ENCODE measurements at regions not wholly inside any gene's neighbourhood (a gene's known extent, or its start where the extent isn't known, plus 50 kb on each side); places are given as distances from the start of the nearest gene placed in this dataset.

DNA sequence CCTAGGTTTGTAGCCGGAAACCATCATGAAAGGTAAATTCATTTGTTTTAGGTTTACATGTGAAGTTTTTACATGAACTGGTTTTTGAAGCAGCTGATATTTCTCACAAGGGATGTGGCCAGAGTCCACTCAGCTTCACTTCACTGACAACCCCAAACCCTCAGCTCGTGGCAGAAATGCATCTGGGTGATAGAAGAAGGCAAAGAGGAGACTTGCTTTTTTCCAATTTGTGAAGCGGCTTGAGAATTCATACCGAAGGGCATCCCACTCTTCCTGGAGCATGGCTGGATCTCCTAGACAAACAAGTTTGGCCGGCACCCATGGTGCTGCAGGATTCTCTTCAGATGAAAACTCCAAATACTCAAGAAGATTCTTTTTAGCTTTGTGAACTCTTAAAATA, 392.8 kb upstream of the CNR1 start:
- no peak for DNase-seq (ENCODE audit: low read depth)

DNA sequence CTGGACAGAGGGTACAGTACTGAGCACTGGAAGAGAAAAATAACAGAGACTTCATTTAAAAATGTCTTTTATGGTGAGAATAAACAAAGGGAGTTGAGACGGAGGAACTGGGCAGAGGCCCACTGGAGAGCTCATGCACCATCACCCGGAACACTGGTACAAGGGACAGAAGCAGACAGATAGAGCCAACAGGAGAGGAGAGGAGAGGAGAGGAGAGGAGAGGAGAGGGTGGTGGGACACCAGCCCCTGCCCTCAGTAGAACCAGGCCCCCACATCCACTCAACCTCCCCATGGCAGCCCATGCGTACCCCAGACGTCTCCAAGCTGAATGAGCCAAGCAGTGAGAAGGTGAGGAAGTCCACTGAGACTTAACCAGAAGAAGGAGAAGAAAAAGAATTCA, 390.5 kb upstream of the CNR1 start:
- no peak for DNase-seq (ENCODE audit: low read depth)

DNA sequence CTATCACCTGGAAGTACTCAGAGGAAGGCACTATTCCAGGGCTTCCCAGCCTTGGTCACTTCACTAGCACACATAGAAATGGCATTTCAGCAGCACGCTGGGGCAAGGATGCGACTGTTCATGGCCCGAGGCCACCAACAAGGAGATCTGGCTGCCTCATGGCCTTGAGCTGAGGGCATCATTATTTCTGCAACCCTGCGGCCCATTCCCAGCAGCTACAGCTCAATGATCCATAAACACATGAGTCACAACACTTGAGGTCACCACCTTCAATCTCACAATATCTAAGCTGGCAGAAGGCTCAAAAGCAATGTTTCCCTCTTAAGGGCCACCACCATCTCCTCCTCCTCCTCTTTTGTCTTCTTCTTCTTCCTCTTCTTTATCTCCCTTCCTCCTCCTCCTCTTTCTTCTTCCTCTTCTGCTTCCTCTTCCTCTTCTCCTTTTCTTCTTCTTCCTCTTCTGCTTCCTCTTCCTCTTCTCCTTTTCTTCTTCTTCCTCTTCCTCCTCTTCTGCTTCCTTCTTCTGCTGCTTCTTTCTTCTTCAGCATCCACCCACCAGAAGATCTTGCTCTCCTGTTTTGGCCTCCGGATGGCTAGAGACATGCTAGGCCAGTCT, 382.9 kb upstream of the CNR1 start:
- DNase-seq (ENCODE audit: low read depth), result no peak

DNA sequence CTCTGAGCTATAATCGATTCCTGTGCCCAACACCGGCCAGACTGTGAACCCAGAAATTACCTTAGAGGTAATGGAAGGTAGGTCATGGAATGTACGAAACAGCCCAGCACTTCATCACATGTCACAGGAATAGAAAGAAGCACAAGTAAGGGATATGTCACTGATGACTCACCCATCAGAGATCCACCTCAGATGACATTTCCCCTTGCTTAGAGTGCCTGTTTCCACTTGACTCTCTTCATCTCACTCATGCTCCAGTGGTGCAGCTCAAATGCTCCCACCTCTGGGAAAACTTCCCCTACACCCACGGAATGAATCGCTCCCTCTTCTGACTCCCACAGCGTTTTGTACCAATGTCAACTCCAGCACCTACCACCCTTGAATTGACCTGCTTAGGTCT, 381.6 kb upstream of the CNR1 start:
- DNase-seq (ENCODE audit: low read depth), result no peak

DNA sequence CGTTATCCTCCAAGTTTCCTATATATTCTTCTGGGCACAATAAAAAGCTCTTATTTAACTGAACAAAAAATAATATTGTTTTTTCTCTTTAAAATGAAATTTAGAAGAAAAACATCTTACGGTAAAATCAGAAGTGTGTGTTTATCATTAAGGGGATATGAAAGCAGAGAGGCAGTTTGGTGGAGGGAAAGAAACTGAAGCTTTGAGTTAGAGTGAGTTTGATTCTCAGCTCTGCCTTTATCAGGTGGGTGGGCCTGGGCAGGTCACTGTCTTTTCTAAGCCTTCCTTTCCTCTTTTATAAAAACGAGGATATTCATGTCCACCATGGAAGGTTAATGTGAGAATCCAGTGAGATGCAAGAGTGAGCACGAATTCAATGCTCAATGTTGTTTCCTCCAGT, 379.8 kb upstream of the CNR1 start:
- DNase-seq (ENCODE audit: low read depth), result no peak

DNA sequence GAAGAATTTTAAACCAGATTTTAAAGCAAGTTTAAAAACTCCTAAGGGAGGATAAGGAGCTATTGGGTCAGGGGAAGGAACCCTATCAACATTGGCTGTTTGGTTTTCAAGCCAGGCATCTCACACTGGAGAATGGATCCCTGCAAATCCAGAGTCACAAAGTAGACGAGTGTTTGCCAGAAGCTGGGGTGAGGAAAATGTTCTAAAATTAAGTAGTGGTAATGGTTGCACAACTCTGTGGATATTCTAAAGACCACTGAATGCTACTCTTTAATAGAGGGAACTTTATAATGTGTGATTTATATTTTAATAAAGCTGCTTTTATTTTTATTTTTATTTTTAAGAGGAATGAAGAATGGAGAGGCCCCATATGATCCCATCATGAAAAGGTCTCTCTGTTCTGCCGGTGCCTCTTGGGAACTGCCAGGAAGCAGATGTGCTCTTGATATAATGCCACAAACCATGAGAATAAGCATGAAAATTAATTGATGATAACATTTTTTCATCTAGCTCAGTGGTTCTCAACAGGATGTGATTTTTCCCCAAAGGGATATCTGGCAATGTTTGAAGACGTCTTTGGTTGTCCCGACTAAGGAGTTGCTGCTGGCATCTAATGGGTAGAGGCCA, 379.0 kb upstream of the CNR1 start:
- no peak for DNase-seq (ENCODE audit: low read depth)

DNA sequence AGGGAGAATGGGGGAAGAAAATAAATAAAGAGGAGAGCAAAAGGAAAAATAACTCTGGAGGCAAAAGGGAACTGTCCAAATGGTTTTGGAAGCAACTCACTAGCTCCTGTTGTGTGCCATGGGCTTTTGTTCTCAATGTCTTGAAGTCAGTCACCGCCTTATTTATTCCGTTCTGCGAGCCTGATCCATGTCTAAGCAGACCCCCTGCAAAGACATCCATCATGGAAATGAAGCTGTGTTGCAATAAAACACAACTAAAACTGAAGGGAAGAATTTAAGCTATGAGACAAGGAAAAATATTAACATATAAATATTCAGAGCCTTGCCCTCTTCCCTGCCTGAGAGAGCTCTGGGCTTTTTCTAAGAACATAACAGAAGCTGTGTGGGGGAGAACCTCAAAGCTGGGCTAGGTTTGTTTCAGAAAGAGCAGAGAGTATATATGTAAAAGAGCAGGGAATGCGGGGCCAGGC, 373.2 kb upstream of the CNR1 start:
- DNase-seq (ENCODE audit: low read depth), result no peak

DNA sequence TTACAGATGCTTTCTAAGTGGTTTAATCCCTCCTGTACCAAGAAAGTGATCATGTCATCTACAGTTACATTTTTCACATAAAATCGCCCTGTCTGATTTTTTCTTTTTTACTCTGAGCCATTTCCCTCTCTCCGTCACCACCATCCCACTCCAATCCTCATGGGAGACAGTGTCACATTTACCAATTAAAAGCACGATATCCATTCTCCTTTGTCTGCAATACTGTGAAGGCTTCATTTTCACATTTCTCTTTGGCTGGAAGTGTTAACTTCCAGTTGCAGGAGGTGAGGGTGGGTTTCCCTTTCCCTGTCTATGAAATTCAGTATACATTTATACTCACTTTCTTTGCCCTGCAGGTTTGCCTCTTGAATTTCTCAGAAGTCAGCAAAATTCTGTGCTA, 372.7 kb upstream of the CNR1 start:
- no peak for DNase-seq (ENCODE audit: low read depth)

DNA sequence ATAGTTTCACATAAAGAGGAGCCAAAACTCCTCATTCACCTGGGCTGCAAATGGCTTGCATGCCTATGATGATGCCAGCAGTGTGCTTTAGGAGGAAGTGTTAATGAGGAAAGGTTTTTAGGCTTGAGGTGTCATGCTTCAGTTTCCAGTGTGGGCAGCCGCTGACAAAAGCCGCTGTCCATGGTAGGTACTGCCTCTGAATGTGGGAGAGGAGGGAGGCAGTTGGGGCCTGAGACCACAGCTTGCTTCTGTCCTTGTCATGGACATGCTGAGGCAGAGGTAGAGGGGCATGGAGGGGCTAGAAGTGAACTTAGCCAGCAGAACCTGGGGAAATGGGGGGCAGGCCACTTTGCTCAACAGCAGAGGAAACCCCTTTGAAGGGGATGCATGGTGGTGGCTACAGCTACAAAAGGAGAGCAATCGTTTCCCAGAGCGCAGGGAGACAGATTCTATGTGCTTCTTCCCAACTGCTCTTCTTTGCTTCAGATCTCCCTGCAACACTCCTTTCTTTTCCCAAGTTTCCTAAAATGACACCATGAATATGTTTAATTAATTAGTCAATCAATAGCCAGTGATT, 372.1 kb upstream of the CNR1 start:
- DNase-seq (ENCODE audit: low read depth), result no peak

DNA sequence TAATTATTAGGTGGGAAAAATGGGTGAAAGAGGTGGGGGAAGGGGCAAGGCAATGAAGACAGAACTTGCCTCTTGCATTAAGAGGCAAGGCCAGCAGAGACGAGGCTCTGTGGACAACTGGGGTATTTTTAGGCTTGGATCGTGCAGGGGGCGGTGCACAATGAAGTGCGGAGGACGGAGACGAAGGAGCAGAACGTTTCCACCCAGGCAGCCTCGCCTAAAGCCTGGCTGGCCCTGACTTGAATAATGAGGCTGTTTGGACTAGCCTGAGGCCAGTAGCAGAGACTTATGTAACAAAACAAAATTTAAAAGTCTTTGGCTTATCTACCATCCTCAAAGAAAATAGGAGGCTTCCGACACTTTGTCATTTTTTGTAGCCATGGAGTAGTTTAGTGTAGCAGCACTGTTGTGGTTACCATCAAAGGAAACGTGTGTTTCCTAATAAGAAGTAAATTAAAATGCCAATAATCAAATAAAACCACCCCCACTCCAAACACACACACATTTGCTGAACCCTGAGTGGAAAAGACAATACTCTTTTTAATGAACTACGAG, 370.0 kb upstream of the CNR1 start:
- DNase-seq (ENCODE audit: low read depth), result no peak

DNA sequence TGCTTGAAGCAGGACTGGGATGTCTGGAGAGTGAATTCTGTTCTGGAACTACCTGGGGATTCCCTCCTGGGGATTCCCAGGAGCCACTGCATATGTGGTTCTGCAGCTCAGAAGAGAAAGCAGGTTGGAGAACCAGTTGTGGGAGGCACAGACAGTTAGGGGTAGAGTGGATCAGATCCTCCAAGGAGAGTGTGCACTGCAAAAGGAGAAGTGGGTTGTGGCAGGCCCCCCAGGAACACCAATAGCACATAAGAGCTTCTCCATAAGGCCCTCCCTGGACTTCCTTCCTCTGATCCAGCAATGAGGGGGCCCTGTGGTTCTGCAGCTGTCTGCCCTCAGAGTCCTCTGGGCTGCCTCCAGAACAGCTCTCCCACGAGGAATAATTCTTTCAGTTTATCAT, 369.2 kb upstream of the CNR1 start:
- no peak for DNase-seq (ENCODE audit: low read depth)

DNA sequence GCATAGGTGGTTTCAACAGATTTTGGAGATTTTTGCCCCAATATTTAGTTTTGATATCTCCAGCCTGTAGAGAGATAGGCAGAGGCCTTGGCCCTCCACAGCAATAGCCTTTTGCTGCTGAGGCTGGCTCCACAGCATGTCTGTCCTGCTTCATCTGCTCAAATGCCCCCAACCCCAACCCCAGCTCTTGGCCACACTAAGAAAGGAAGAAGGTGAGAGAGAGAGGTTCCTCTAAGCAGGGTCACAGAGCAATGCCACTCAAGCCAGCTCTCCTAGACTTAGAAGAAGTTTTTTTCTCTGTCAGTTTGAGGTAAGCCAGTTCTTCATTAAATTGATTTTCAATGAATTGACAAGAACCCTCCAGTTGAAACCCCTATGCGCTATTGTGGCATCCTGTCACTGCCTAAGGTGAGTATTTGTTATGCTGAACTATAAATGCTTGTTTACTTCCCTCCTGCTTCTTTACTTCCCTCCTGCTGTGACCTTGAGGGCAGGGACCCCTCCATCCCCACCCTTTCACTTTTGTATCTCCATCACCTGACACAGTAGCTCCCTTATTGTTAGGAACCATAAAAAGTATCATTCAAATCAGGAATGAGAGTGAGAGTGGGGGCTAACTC, 366.2 kb upstream of the CNR1 start:
- no peak for DNase-seq (ENCODE audit: low read depth)

DNA sequence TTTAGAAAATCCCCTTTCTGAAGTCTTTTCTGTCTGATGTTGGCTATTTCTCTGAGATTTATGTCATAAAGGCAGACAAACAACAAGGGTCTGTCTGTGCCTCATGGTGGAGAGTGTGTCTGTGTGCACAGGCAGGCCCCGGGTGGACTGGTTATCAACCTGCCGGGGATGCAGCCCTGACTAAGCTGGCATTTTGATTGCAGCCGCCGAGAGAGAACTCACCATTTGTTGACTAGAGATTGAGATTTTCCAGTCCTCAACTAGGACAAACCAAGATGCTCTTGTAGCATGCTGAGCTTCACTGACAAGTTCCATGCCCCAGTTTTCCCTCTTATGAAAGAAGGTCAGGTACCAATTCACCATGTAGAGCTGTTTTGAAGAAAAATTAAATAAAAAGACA, 363.6 kb upstream of the CNR1 start:
- DNase-seq (ENCODE audit: low read depth), result no peak

DNA sequence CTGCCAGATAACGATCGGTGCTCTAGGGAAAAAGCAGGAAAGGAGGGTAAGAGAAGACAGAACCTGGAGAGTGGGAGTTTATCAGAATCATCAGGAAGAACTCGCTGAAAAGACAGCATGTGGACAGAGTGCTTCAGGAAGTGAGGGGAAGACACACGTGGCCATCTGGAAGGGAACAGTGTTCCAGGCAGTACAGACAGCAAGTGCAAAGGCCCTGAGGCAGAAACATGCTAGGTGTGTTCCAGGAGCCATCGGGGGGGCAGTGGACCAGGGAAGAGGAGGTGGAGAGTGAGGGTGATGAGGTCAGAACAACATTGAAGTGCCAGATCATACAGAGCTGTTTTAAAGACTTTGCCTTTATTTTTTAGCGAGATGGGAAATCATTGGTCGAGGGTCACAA, 354.3 kb upstream of the CNR1 start:
- no peak for DNase-seq (ENCODE audit: low read depth)

DNA sequence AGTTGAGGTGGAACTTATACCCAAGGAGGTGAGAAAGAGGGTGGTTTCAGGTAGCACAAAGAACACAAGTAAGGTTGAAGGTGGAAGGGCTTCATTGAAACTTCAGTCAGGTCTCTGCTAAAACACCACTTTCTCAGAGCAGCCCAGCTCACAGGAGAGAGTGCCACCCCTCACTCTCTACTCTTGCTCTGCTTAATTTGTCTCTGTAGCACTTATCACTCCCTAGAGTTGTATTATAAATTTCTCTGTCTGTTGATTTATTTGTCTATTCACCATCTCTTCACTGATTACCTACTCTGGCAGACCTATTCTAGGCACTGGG, 353.8 kb upstream of the CNR1 start:
- DNase-seq (ENCODE audit: low read depth), result no peak

DNA sequence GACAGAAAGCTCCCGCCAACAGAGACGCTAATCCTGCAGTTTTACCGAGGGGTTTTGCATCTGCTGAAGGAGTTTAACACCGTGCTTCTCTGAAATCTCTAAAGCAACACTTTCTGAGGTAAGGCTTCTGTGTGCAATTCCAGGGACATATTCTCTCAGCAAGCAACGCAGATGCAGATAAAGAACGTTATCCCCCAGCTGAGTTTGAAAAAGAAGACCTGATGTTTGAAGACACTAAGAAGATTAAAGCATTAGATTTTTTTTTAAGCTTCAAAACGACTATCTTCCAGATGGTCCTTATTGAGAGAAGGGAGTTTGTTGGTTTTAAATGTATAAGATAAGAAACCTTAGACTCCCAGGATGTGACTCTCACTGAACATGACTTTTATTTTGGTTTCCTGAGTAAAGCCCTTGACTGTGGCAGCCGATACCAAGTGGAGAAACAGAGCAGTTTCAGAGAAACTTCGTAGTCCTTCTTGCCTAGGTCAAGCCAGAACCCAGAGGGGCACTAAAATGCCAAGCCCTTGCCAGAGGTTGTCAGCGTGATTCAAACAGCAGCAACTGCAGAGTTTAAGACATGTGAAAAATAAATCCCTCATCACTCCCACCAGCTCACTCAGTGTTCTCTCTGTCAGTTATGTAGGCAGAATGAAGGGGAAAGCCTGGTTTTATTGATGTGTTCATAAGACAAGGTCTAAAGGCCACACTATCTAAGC, 353.3 kb upstream of the CNR1 start:
- DNase-seq (ENCODE audit: low read depth), result no peak

DNA sequence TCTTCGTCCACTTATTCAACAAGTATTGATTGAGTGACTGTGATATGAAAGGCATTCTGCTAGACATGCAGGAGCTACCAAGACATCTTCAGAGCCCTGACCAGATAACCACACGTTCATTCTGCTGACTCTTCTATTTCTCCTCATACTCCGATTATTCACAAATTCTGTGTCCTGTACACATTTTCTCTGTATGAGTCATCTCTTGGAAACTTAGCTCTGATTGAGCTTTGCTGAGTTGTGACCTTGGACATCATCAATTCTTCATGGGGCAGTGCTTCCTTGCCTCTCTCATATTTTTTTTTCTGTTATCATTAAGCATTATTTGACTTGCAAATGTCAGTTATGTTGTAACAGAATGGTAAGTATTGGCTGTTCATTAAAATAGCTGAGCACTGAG, 351.6 kb upstream of the CNR1 start:
- DNase-seq (ENCODE audit: low read depth), result no peak

DNA sequence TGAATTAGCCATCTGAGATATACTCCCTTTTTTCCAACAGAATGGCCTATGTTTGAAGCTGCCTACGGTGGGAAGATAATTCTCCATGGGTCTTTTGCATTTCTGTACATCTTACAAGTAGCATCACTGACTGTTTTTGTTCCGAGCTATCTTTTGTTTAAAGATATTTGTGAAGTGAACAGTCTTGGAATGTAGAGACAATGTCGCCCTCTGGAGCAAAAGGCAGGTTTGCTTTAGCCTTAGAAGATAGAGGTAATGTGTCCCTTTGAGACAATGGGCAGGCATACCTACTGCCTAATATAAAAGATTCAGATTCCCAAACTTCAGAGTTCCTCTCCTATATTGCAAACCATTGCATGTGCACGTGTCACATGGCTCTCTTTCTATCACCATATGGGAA, 347.8 kb upstream of the CNR1 start:
- DNase-seq (ENCODE audit: low read depth), result no peak

DNA sequence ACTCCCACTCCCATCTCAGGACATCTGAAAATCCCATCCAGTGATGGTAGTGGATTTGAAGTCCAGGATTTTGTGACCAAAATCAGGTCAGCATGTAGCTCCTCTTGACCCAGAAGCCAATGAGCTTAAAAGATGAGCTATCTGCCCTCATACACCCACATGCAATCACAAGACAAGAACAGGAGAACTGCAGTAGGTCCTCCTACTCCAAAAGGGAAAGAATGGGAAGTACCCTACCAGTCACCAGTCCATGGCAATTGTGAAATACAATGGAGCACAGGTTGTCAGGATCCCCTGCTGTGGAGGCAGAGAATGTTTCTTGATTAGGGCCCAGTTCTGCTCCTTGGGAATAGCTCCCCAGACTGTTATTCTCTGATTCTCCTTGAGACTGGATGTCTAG, 347.3 kb upstream of the CNR1 start:
- DNase-seq (ENCODE audit: low read depth), result no peak

DNA sequence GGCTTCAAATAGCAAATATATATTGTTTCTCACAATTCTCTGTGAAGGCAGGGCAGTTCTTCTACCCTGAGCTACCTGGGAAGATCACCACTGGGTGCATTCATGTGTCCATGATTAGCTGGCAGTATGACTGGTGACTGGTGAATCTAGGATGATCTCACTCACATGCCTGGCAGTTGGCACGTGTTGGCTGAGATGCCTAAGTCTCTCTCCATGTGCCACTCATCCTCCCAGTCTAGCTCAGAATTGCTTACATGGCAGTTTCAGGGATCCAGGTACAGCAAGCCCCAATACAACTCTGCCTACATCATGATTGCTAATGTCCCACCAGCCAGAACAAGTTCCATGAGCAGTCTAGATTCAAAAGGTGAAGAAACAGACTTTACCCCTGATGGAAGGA, 346.8 kb upstream of the CNR1 start:
- no peak for DNase-seq (ENCODE audit: low read depth)

DNA sequence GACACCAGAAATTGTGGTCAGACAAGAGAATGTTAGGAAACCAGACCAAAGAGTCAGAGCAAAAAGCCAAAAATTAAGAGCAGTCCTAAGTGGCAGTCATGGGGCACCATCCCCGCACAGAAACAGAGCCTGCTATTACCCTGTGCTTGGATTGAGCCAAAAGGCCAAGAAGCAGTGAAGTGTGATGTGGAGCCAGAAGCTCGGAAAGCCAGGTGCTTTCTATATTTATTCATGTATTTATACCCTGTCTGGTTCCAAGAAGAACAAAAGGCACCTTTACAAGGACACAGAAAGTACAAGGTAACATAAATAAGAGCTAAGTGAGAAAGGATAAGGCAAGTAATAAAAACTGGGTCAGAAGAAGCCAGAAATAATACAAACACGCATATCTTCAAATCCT, 336.2 kb upstream of the CNR1 start:
- no peak for DNase-seq (ENCODE audit: low read depth)

DNA sequence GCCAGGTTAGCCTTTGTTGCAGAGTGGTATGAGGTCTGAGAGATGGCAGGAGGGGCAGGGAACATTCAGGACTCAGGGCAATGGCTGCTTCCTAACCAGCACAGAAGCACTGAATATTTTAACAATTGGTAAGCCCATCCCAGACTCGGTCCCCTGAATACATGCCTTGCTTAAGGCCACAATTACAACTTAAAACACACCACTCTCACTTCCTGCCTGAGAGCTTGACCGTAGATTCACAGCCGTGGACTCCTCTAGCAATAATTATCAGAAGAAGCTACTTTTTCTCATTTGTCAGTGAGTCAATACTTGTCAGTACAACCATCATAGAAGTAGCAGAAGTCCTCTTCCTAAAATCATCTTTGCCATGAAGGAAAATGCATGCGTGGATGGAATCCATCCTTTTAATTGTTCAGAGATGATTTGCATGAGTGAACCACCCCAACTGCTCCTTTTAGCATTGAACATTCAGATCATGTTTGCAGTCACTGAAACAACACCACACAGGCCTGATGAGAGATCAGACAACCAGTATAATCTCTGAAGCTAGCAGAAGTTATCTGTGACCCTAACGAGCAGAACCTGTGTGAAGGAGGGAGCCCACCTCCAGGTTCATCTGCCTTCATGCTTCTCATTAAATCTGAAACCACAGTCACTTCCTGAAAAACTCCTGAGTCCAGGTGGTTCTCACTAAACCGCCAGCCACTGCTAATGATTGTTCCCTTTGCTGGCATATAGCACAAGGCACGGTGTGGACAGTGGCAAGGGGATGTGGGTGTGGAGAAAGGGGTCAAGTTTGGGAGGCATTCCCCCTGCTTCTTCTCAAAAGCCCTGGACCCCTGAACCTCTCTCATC, 333.9 kb upstream of the CNR1 start:
- no peak for DNase-seq (ENCODE audit: low read depth)
